GM19455 (cell line): ENCODE measurements at regions not wholly inside any gene's neighbourhood (a gene's known extent, or its start where the extent isn't known, plus 50 kb on each side); places are given as distances from the start of the nearest gene placed in this dataset.
A peak's percentile ranks its signal among the peaks of the same experiment; 100 is the strongest.
"Not testable (repeated sequence)": the region's sequence is repeated elsewhere in the genome, so short reads cannot be mapped to it uniquely, and the experiment has no call there.

Experiments
- ATAC-seq: cut with Tn5 transposase; IDR thresholded peaks from one replicate; pipeline ENCODE4 v1.9.1; 2021; ENCODE audit not compliant: unreplicated experiment

DNA sequence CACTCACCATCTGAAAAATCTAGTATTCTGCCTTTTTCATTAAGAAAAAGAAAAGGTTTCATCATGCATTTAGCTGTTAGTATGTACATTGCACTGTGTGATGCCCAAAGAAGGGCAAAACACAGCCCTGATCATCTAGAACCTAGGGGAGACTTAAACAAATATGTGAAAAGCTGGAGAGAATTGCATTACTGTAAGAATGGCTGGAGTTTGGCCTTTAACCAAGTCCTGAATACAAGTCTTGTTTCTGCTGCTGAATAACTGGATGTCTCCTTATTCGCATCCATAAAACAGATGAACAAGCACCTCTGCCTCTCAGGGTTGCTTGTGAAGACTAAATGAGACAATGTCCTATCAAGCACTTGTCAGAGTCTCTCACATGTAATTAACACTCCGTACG lies 233.4 kb upstream of the LRTM1 start:
- ATAC-seq: no peak

DNA sequence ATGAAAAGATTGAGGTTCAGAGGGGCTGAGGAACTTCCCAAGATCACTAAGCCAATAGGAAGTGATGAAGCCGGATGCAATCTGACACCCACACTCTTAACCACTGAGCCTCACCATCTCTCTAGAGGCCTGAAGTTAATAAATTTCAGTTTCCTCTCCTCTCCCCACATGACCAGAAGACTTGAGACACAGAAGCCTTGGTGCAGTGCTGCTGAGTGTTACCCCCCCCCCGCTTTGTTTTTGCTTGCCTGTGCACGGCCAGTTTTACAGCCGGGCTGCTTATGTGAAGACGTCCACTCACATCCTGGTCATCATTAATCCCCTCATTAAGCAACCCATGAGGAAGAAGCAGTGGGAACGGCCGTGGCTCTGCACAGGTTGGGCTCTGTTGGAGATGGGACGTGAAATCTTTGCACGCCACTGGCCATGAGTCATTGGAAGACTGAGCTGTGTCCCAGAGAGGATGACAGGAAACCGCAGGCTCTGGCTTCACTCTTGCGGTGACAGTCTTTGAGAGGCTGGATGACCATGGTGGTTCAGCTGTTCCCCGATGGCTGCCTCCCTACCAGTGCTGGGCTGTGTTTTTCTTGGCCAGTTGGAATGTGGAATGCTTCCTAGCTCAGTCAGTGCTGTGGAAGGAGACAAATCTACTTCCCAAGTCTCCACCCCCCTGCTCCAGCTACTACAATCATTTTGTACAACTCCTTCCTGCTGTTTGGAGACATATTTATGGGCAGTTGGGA lies 232.6 kb upstream of the LRTM1 start:
- ATAC-seq: peak; percentile 86

DNA sequence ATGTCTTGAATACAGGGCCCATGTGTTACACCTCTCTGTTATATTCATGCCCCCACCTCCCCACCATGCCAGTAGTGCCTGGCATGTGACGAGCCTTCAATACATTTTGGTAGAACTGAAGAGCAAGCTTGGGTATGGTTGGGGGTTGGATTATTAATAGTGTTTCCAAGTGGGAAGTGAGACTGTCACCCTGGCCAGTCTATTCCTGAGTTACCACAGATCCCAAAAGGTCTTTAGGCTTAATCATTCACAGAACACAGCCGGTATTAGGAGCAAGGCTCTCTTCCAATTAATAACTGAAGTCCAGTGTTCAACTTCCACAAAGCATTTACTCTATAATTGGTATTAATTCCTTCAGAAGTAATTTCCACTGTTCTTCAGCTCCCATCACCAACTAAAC lies 231.9 kb upstream of the LRTM1 start:
- no peak for ATAC-seq

GRCh38 chr3:55159016-55159415 lies 231.2 kb upstream of the LRTM1 start:
- ATAC-seq: no peak

DNA sequence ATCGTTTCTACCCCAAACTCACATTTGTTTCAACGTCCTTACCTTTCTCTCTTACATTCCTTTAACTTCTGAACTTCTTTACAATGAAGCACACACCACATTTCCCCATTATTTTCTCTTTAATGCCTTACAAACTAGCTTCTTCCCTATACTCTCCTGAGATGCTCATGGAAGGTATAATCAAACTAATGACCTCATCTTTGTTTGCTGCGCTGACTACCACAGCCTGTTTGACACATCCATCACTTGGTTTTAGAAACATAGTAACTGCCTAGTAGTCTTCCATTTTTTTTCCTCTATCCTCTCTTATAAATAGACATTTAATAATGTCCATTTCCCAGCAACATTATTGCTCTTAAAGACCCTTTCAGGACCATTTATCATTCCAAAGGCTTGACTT lies 230.5 kb upstream of the LRTM1 start:
- ATAC-seq: no peak

DNA sequence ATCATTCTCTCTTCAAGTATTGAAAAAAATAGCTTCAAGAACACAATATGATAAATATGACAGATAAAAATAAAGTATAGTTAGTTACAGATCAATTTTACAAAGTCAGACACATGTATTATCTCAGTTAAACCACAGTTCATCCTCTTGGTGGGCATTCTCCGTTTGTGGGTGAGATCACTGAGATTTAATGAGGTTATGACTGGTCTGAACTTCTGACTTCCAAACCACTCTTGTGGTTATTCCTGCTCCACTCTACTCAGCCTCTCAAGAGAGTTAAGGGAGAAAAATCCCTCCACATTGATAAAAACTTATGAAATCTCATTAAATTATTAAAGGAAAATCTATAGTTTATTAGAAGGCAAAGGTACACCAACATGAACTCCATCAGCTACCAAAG lies 229.9 kb upstream of the LRTM1 start:
- no peak for ATAC-seq

- ATAC-seq: no peak
Measured at GRCh38 chr3:55156851-55157650, 229.2 kb upstream of the LRTM1 start.

- no peak for ATAC-seq
Measured at GRCh38 chr3:55147856-55148720, 220.2 kb upstream of the LRTM1 start.

DNA sequence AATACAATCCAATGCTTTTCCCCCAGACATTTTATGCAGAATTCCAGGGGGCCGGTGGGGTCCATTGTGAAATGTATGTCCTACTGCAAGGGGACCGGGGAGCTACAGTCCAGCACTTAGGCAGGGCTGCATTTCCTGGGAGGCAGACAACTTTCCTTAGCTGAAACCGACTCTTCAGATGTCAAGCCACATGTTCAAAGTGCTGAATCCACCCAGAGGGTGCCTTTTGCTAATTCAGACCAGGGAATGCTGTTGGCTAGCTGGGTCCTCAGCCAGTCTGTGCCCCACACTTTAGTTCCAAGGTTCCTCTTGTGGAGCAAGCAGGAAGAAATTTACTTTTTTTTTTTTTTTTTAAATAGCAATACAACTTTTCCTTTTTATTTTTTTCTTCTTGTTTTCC lies 219.5 kb upstream of the LRTM1 start:
- no peak for ATAC-seq

- ATAC-seq: no peak
Measured at GRCh38 chr3:55146216-55146615, 218.4 kb upstream of the LRTM1 start.

GRCh38 chr3:55144015-55144673 lies 216.3 kb upstream of the LRTM1 start:
- no peak for ATAC-seq

GRCh38 chr3:55143336-55143735 lies 215.5 kb upstream of the LRTM1 start:
- no peak for ATAC-seq

- ATAC-seq: not testable (repeated sequence)
Measured at GRCh38 chr3:55136291-55136690, 208.4 kb upstream of the LRTM1 start.

- ATAC-seq: no peak
Measured at GRCh38 chr3:55128225-55128823, 200.5 kb upstream of the LRTM1 start.

- no peak for ATAC-seq
Measured at GRCh38 chr3:55127565-55127964, 199.7 kb upstream of the LRTM1 start.

DNA sequence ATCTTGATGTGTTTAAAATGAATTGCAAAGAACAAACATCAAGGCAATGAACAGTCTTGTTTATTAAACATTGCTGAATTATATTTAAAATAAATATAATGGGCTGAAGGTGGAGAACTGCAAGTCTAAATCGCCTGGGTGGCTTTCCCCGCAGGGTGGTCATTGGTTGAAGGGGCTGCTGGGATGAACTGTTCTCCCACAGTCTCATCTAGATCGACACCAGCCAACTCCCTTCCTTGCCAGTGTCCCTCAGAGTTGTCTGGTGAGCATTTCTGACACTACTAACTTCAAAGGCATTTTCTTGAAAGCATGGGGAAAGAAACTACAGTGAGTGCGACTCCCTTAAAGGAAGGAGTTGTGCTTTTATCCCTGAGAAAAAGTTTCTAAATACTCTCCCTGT lies 196.5 kb upstream of the LRTM1 start:
- ATAC-seq: no peak
